ENCODE measurements at regions not wholly inside any gene's neighbourhood (a gene's known extent, or its start where the extent isn't known, plus 50 kb on each side); places are given as distances from the start of the nearest gene placed in this dataset.

- peaks cover 8% of the 10 kb centered on the region for H3K36me3 Mint-ChIP-seq (ENCODE audit: low read depth)
- WGBS, 2 experiments (ENCODE audit: insufficient coverage in 1 of 2, insufficient read length in 1 of 2), result 95% methylated on average over 2 of the region's 2 CpGs; no CpG with 5 or more reads in 1 of the 2 experiments
- H3K27me3 ChIP-seq (ENCODE audit: control insufficient read depth, insufficient read depth, low read length, poor library complexity, severe bottlenecking), result no peaks in the 10 kb centered on the region
- TF ChIP-seq CTCF (conservative IDR thresholded peaks at IDR 0.05), result peak; percentile 77
- H3K9ac ChIP-seq (ENCODE audit: extremely low read depth, low read length, poor library complexity, severe bottlenecking), result no peak overlapping the region
- H3K27ac Mint-ChIP-seq, result no peak overlapping the region
- H3K9me3 ChIP-seq (ENCODE audit: control insufficient read depth, low read length), result peaks cover 22% of the 10 kb centered on the region
- no peaks in the 10 kb centered on the region for H3K4me1 ChIP-seq (ENCODE audit: control insufficient read depth, insufficient read depth, low read length)
- no peak overlapping the region for H3K27ac ChIP-seq (ENCODE audit: low read depth, low read length)
- no peak overlapping the region for H3K4me3 ChIP-seq (ENCODE audit: low read length)
- no peaks in the 10 kb centered on the region for H3K4me1 Mint-ChIP-seq
- H3K36me3 ChIP-seq (ENCODE audit: control insufficient read depth, insufficient read depth, low read length), result no peaks in the 10 kb centered on the region
- DNase-seq, result no peak
- no peaks in the 10 kb centered on the region for H3K27me3 Mint-ChIP-seq (ENCODE audit: insufficient read depth)
- peaks cover 33% of the 10 kb centered on the region for H3K9me3 Mint-ChIP-seq
- no peak overlapping the region for H3K4me3 Mint-ChIP-seq
These were observed 613.1 kb upstream of the HS3ST1 start for GRCh38 chr4:12041828-12042227.

GRCh38 chr4:12036450-12036849, 607.8 kb upstream of the HS3ST1 start:
- 85 to 86% methylated on average over 1 to 3 of the region's 3 CpGs for WGBS, 2 experiments (ENCODE audit: insufficient coverage in 1 of 2, insufficient read length in 1 of 2)
- no peak overlapping the region for H3K27ac Mint-ChIP-seq
- no peak overlapping the region for H3K27ac ChIP-seq (ENCODE audit: low read depth, low read length)

GRCh38 chr4:12028258-12028657, 599.6 kb upstream of the HS3ST1 start:
- Mint-ChIP-seq H3K36me3 (ENCODE audit: low read depth) (no peaks in the 10 kb centered on the region), H3K4me1 (no peaks in the 10 kb centered on the region), H3K4me3 (no peak overlapping the region), H3K27me3 (ENCODE audit: insufficient read depth) (no peaks in the 10 kb centered on the region), H3K9me3 (peaks cover 1% of the 10 kb centered on the region), H3K27ac (no peak overlapping the region)
- Histone ChIP-seq H3K27me3 (ENCODE audit: control insufficient read depth, insufficient read depth, low read length, poor library complexity, severe bottlenecking) (no peaks in the 10 kb centered on the region), H3K9me3 (ENCODE audit: control insufficient read depth, low read length) (no peaks in the 10 kb centered on the region), H3K4me1 (ENCODE audit: control insufficient read depth, insufficient read depth, low read length) (no peaks in the 10 kb centered on the region), H3K9ac (ENCODE audit: extremely low read depth, low read length, poor library complexity, severe bottlenecking) (no peak overlapping the region), H3K36me3 (ENCODE audit: control insufficient read depth, insufficient read depth, low read length) (no peaks in the 10 kb centered on the region), H3K27ac (ENCODE audit: low read depth, low read length) (no peak overlapping the region), H3K4me3 (ENCODE audit: low read length) (no peak overlapping the region)
- TF ChIP-seq CTCF (conservative IDR thresholded peaks at IDR 0.05), result no peak
- WGBS, 2 experiments (ENCODE audit: insufficient coverage in 1 of 2, insufficient read length in 1 of 2), result 90 to 93% methylated on average over 3 to 5 of the region's 5 CpGs
- DNase-seq, result no peak

More at GRCh38 chr4:12036450-12036849, 607.8 kb upstream of the HS3ST1 start:
- H3K9me3 ChIP-seq (ENCODE audit: control insufficient read depth, low read length), result peaks cover 22% of the 10 kb centered on the region
- no peak for TF ChIP-seq CTCF (conservative IDR thresholded peaks at IDR 0.05)
- no peaks in the 10 kb centered on the region for H3K4me1 ChIP-seq (ENCODE audit: control insufficient read depth, insufficient read depth, low read length)
- H3K4me3 ChIP-seq (ENCODE audit: low read length), result no peak overlapping the region
- H3K9ac ChIP-seq (ENCODE audit: extremely low read depth, low read length, poor library complexity, severe bottlenecking), result no peak overlapping the region
- H3K27me3 ChIP-seq (ENCODE audit: control insufficient read depth, insufficient read depth, low read length, poor library complexity, severe bottlenecking), result no peaks in the 10 kb centered on the region
- Mint-ChIP-seq H3K4me1 (no peaks in the 10 kb centered on the region), H3K36me3 (ENCODE audit: low read depth) (peaks cover 8% of the 10 kb centered on the region), H3K4me3 (no peak overlapping the region), H3K9me3 (peaks cover 33% of the 10 kb centered on the region), H3K27me3 (ENCODE audit: insufficient read depth) (no peaks in the 10 kb centered on the region)
- H3K36me3 ChIP-seq (ENCODE audit: control insufficient read depth, insufficient read depth, low read length), result no peaks in the 10 kb centered on the region
- DNase-seq, result no peak
